ENCODE measurements at regions not wholly inside any gene's neighbourhood (a gene's known extent, or its start where the extent isn't known, plus 50 kb on each side); places are given as distances from the start of the nearest gene placed in this dataset.
"Not testable (repeated sequence)": the region's sequence is repeated elsewhere in the genome, so short reads cannot be mapped to it uniquely, and the experiment has no call there.

GRCh38 chr5:154653418-154653763 is 101.8 kb upstream of the LARP1 start:
- DNase-seq (ENCODE audit: low read depth) = no peak
- no peak for TF ChIP-seq CTCF (IDR thresholded peaks at IDR 0.05; ENCODE audit: control insufficient read depth, extremely low read depth, insufficient read depth)

GRCh38 chr5:154652746-154653417 is 102.3 kb upstream of the LARP1 start:
- DNase-seq (ENCODE audit: low read depth) = no peak
- TF ChIP-seq CTCF (IDR thresholded peaks at IDR 0.05; ENCODE audit: control insufficient read depth, extremely low read depth, insufficient read depth) = no peak
- H3K4me3 ChIP-seq (ENCODE audit: low read depth, low read length) = no peak overlapping the region

More at GRCh38 chr5:154653418-154653763, 101.8 kb upstream of the LARP1 start:
- H3K4me3 ChIP-seq (ENCODE audit: low read depth, low read length) = no peak overlapping the region

GRCh38 chr5:154651795-154652194 is 103.4 kb upstream of the LARP1 start:
- H3K4me3 ChIP-seq (ENCODE audit: low read depth, low read length); DNase-seq (ENCODE audit: low read depth): not testable (repeated sequence)

GRCh38 chr5:154648706-154649105 is 106.5 kb upstream of the LARP1 start:
- H3K4me3 ChIP-seq (ENCODE audit: low read depth, low read length) = no peak overlapping the region
- DNase-seq (ENCODE audit: low read depth) = no peak
- TF ChIP-seq CTCF (IDR thresholded peaks at IDR 0.05; ENCODE audit: control insufficient read depth, extremely low read depth, insufficient read depth) = no peak

- no peak overlapping the region for H3K4me3 ChIP-seq (ENCODE audit: low read depth, low read length)
- DNase-seq (ENCODE audit: low read depth) = no peak
- no peak for TF ChIP-seq CTCF (IDR thresholded peaks at IDR 0.05; ENCODE audit: control insufficient read depth, extremely low read depth, insufficient read depth)
Measured at GRCh38 chr5:154648229-154648628, 106.9 kb upstream of the LARP1 start.

- TF ChIP-seq CTCF (IDR thresholded peaks at IDR 0.05; ENCODE audit: control insufficient read depth, extremely low read depth, insufficient read depth) = no peak
- H3K4me3 ChIP-seq (ENCODE audit: low read depth, low read length) = no peak overlapping the region
- DNase-seq (ENCODE audit: low read depth) = no peak
Measured at GRCh38 chr5:154647761-154648145, 107.4 kb upstream of the LARP1 start.

GRCh38 chr5:154647114-154647760 is 107.9 kb upstream of the LARP1 start:
- no peak for TF ChIP-seq CTCF (IDR thresholded peaks at IDR 0.05; ENCODE audit: control insufficient read depth, extremely low read depth, insufficient read depth)
- H3K4me3 ChIP-seq (ENCODE audit: low read depth, low read length) = no peak overlapping the region
- DNase-seq (ENCODE audit: low read depth) = peak; percentile 59

All from LNCaP clone FGC (cell line).